Type B pancreatic cell (in vitro differentiated cells): ENCODE measurements at regions not wholly inside any gene's neighbourhood (a gene's known extent, or its start where the extent isn't known, plus 50 kb on each side); places are given as distances from the start of the nearest gene placed in this dataset.

Source experiments
- DNase-seq: peaks from one replicate; pipeline ENCODE4 v3.0.0; 2021; ENCODE audit warnings: mixed read lengths; ENCODE audit not compliant: unreplicated experiment; ENCODE audit errors: extremely low spot score
- H3K27ac Mint-ChIP-seq: 2 replicates; pipeline ENCODE4 v1.8.0; 2021; ENCODE audit warnings: mild to moderate bottlenecking, mixed read lengths
- H3K27me3 Mint-ChIP-seq: 2 replicates; pipeline ENCODE4 v1.8.0; 2021; ENCODE audit warnings: mixed read lengths
- H3K36me3 Mint-ChIP-seq: 2 replicates; pipeline ENCODE4 v1.8.0; 2021; ENCODE audit warnings: mixed read lengths
- H3K4me1 Mint-ChIP-seq: one replicate; pipeline ENCODE4 v1.8.0; 2021; ENCODE audit warnings: mixed read lengths; ENCODE audit not compliant: unreplicated experiment
- H3K4me3 Mint-ChIP-seq: 2 replicates; pipeline ENCODE4 v1.8.0; 2021; ENCODE audit warnings: mild to moderate bottlenecking, mixed read lengths
- H3K9me3 Mint-ChIP-seq: 2 replicates; pipeline ENCODE4 v1.8.0; 2021; ENCODE audit warnings: mixed read lengths
- TF ChIP-seq, protein P1 (sequence below): fragments of 200-600 bp; sonication (generic); conservative IDR thresholded peaks from 2 replicates; pipeline ENCODE4 v1.5.0; 2021; ENCODE audit warnings: antibody characterized with exemption, mild to moderate bottlenecking

- Mint-ChIP-seq H3K27ac (no peak overlapping the region), H3K4me3 (no peak overlapping the region), H3K9me3 (no peaks in the 10 kb centered on the region), H3K27me3 (peaks cover 33% of the 10 kb centered on the region), H3K4me1 (peaks cover 22% of the 10 kb centered on the region), H3K36me3 (no peaks in the 10 kb centered on the region)
- TF ChIP-seq, protein P1, sequence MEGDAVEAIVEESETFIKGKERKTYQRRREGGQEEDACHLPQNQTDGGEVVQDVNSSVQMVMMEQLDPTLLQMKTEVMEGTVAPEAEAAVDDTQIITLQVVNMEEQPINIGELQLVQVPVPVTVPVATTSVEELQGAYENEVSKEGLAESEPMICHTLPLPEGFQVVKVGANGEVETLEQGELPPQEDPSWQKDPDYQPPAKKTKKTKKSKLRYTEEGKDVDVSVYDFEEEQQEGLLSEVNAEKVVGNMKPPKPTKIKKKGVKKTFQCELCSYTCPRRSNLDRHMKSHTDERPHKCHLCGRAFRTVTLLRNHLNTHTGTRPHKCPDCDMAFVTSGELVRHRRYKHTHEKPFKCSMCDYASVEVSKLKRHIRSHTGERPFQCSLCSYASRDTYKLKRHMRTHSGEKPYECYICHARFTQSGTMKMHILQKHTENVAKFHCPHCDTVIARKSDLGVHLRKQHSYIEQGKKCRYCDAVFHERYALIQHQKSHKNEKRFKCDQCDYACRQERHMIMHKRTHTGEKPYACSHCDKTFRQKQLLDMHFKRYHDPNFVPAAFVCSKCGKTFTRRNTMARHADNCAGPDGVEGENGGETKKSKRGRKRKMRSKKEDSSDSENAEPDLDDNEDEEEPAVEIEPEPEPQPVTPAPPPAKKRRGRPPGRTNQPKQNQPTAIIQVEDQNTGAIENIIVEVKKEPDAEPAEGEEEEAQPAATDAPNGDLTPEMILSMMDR, result peak; percentile 25
- DNase-seq, result no peak
Observed at GRCh38 chr15:96701443-96701842, 370.9 kb downstream of the NR2F2 start.

DNA sequence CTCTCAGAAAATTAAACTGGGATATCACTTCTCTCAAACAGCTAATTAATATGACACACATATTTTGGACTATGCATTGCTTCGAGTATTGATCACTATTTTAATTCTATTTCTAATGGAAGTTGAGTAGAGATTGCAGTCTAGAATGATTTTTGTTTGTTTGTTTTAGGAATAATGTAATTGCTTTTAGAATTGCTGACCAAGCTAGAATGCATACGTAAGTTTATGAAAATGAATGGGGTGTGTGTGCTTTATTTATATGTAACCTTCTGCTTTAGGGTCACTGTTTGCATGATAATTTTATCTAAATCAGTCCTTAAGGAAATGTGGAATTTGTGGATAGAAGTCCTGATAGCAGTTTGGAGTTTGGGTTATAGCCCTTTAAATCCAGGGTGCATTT, 371.4 kb downstream of the NR2F2 start:
- no peak overlapping the region for H3K27ac Mint-ChIP-seq
- H3K27me3 Mint-ChIP-seq, result peaks cover 36% of the 10 kb centered on the region
- H3K4me1 Mint-ChIP-seq, result peaks cover 25% of the 10 kb centered on the region
- H3K36me3 Mint-ChIP-seq, result no peaks in the 10 kb centered on the region
- H3K4me3 Mint-ChIP-seq, result no peak overlapping the region
- DNase-seq, result no peak
- H3K9me3 Mint-ChIP-seq, result no peaks in the 10 kb centered on the region
- TF ChIP-seq, protein P1, result no peak

DNA sequence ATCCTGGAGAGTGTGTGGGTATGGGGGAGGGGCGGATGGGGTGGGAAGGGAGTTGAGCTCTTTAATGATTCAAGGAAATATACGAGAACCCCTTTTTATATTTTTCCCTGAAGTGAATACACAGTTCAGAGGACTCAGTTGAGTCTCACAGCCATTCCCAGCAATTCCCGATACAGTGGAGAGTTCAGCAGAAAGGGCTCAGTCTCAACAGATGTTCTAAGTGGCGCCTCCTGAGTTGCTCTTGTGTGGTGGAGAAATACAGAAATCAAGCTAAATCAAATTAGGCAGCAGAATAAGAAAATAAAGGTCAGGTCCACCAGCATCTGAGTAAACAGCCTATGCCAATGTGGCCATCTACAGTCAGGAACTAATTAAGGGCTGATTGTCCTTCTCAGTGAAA, 372.1 kb downstream of the NR2F2 start:
- Mint-ChIP-seq H3K4me3 (no peak overlapping the region), H3K9me3 (no peaks in the 10 kb centered on the region), H3K27ac (peak overlapping the region; percentile 27), H3K4me1 (peaks cover 26% of the 10 kb centered on the region), H3K36me3 (no peaks in the 10 kb centered on the region), H3K27me3 (peaks cover 30% of the 10 kb centered on the region)
- DNase-seq, result no peak
- TF ChIP-seq, protein P1, result no peak

DNA sequence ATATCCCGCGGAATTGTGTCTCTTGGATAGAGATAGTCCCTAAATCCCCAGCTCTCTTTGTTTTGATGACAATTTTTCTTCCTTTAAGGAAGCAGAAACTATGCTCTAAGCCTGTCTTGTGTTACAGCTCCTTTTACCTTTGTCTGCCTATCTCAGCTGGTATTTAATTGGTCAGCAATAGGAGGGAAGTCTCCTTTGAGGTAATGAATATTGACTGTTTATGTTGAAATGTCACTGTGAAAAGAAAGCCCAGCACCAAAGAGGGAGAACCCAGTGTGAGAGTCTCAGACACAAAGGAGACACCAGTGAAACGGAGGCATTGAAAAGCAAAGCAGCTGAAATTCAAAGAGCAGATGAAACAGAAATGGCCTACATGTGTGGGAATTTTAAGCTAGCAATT, 372.6 kb downstream of the NR2F2 start:
- Mint-ChIP-seq H3K27me3 (peaks cover 31% of the 10 kb centered on the region), H3K4me3 (peak overlapping the region; percentile 17), H3K36me3 (no peaks in the 10 kb centered on the region), H3K9me3 (no peaks in the 10 kb centered on the region), H3K4me1 (peaks cover 26% of the 10 kb centered on the region), H3K27ac (peak overlapping the region; percentile 27)
- TF ChIP-seq, protein P1, result no peak
- DNase-seq, result no peak

DNA sequence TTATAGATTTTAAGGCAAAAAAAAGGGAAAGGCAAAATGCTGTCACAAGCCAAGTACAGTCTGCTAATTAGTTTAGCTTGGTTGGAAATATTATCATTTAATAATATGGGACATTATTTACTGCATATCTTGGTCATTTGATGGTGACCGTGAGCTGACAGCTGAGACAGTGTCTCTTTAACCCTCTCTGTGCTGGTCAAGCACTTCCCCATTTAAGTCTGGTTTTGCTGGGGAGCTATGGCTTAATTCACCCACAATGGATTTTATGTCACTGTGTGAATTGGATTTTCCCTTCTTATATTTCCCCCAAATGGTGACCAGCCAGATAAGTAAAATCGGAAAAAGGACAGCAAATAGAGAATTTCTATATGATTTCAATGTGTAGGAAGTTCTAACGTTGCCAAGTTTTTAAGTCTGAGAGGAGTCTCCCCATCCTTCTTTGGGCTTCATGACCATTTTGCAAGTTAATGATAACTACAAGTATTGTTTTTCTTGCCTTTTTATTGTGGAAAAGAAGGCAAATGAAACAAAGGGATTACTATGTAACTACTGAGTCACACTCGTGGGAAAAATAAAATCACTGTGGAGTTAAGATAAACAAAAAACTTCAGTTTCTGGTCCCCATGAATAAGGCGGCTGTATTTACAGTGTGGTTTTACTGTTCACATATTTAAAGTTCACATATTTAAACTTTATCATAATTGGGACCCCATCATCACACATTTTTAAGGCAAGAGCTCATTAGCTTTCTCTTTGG, 373.5 kb downstream of the NR2F2 start:
- peaks cover 34% of the 10 kb centered on the region for H3K27me3 Mint-ChIP-seq
- no peaks in the 10 kb centered on the region for H3K36me3 Mint-ChIP-seq
- H3K27ac Mint-ChIP-seq, result no peak overlapping the region
- H3K4me3 Mint-ChIP-seq, result no peak overlapping the region
- TF ChIP-seq, protein P1, result no peak
- DNase-seq, result no peak
- H3K9me3 Mint-ChIP-seq, result no peaks in the 10 kb centered on the region
- peaks cover 26% of the 10 kb centered on the region for H3K4me1 Mint-ChIP-seq

DNA sequence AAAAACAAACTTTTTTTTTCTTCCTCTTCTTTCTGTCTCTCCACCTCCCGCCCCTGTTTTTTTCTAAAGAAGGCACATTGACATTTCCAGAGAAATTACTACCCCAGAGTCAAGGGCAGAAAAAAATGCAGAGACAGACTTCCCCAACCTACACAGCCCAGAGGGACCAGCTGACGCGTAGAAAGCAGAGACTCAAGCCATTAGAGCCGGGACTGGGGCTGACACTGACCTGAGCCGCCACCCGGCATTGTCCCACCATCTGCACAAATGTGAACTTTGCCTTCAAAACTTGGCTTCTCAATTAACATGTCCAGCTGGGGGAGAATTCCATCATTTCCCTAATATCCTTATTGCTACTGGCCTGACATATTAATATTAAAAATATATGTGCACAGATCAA, 385.6 kb downstream of the NR2F2 start:
- TF ChIP-seq, protein P1, result no peak
- H3K27ac Mint-ChIP-seq, result no peak overlapping the region
- peaks cover 43% of the 10 kb centered on the region for H3K27me3 Mint-ChIP-seq
- H3K36me3 Mint-ChIP-seq, result no peaks in the 10 kb centered on the region
- no peak for DNase-seq
- H3K9me3 Mint-ChIP-seq, result no peaks in the 10 kb centered on the region
- no peak overlapping the region for H3K4me3 Mint-ChIP-seq
- H3K4me1 Mint-ChIP-seq, result peaks cover 4% of the 10 kb centered on the region
